ENCODE measurements at regions not wholly inside any gene's neighbourhood (a gene's known extent, or its start where the extent isn't known, plus 50 kb on each side); places are given as distances from the start of the nearest gene placed in this dataset.

- TF ChIP-seq NFIC (IDR thresholded peaks at IDR 0.05), result no peak
- no peak for TF ChIP-seq RAD21 (IDR thresholded peaks at IDR 0.05; ENCODE audit: low read depth)
- TF ChIP-seq TEAD4 (IDR thresholded peaks at IDR 0.05), result no peak
- TF ChIP-seq MAX (IDR thresholded peaks at IDR 0.05), result no peak
- TF ChIP-seq REST (IDR thresholded peaks at IDR 0.05; ENCODE audit: low read depth), result no peak
- TF ChIP-seq TCF12 (IDR thresholded peaks at IDR 0.05; ENCODE audit: low read depth), result no peak
- no peak for TF ChIP-seq CREB1 (IDR thresholded peaks at IDR 0.05; ENCODE audit: low read depth)
- no peak for TF ChIP-seq TAF1 (IDR thresholded peaks at IDR 0.05; ENCODE audit: low read depth)
- no peak for TF ChIP-seq EP300 (IDR thresholded peaks at IDR 0.05; ENCODE audit: borderline replicate concordance)
- no peak for TF ChIP-seq EGR1 (IDR thresholded peaks at IDR 0.05)
Observed at GRCh38 chr17:77291591-77292386, 151.0 kb downstream of the SEC14L1 start.

All from Ishikawa (cell line).